NCI-H526 treated with DMSO at 0.1 percent for 48 hours (cell line): ENCODE measurements at regions not wholly inside any gene's neighbourhood (a gene's known extent, or its start where the extent isn't known, plus 50 kb on each side); places are given as distances from the start of the nearest gene placed in this dataset.

Experiments
- DNase-seq: peaks from one replicate; lab custom pipeline; 2025; lab: John Stamatoyannopoulos, UW

- DNase-seq = no peak
These were observed 252.9 kb upstream of the MAN1A1 start for GRCh38 chr6:119602215-119603178.

GRCh38 chr6:119598883-119599282, 249.3 kb upstream of the MAN1A1 start:
- no peak for DNase-seq

- DNase-seq = no peak
These were observed 245.3 kb upstream of the MAN1A1 start for GRCh38 chr6:119594907-119595306.

GRCh38 chr6:119591235-119591634, 241.7 kb upstream of the MAN1A1 start:
- no peak for DNase-seq

GRCh38 chr6:119590066-119590465, 240.5 kb upstream of the MAN1A1 start:
- DNase-seq = no peak

GRCh38 chr6:119587537-119587936, 238.0 kb upstream of the MAN1A1 start:
- DNase-seq = no peak

- no peak for DNase-seq
These were observed 236.8 kb upstream of the MAN1A1 start for GRCh38 chr6:119586250-119586882.

GRCh38 chr6:119584088-119584487, 234.5 kb upstream of the MAN1A1 start:
- no peak for DNase-seq

- no peak for DNase-seq
These were observed 231.7 kb upstream of the MAN1A1 start for GRCh38 chr6:119581220-119581619.

- no peak for DNase-seq
These were observed 226.2 kb upstream of the MAN1A1 start for GRCh38 chr6:119575721-119576120.

- DNase-seq = no peak
These were observed 219.0 kb upstream of the MAN1A1 start for GRCh38 chr6:119568580-119568979.

- DNase-seq = no peak
These were observed 217.1 kb upstream of the MAN1A1 start for GRCh38 chr6:119566546-119567260.

- no peak for DNase-seq
These were observed 216.3 kb upstream of the MAN1A1 start for GRCh38 chr6:119565893-119566292.

GRCh38 chr6:119562168-119562567, 212.6 kb upstream of the MAN1A1 start:
- no peak for DNase-seq

GRCh38 chr6:119559586-119559985, 210.0 kb upstream of the MAN1A1 start:
- no peak for DNase-seq

GRCh38 chr6:119557239-119557638, 207.7 kb upstream of the MAN1A1 start:
- no peak for DNase-seq

- DNase-seq = no peak
These were observed 202.5 kb upstream of the MAN1A1 start for GRCh38 chr6:119552021-119552420.

- no peak for DNase-seq
These were observed 197.5 kb upstream of the MAN1A1 start for GRCh38 chr6:119547024-119547423.

GRCh38 chr6:119545245-119545644, 195.7 kb upstream of the MAN1A1 start:
- DNase-seq = no peak

GRCh38 chr6:119544325-119545175, 195.0 kb upstream of the MAN1A1 start:
- no peak for DNase-seq

- no peak for DNase-seq
These were observed 193.8 kb upstream of the MAN1A1 start for GRCh38 chr6:119543332-119543731.

- DNase-seq = no peak
These were observed 192.5 kb upstream of the MAN1A1 start for GRCh38 chr6:119542037-119542436.
